WTC11 (cell line): ENCODE measurements at regions not wholly inside any gene's neighbourhood (a gene's known extent, or its start where the extent isn't known, plus 50 kb on each side); places are given as distances from the start of the nearest gene placed in this dataset.

Experiments used
- ATAC-seq: fragments of 200-7000 bp; cut with Tn5 transposase; 2 replicates; pipeline ENCODE4 v1.10.0; 2021; ENCODE audit warnings: mild to moderate bottlenecking, moderate library complexity
- CTCF ChIA-PET: fragments of 300-600 bp; sonication (Branson Sonifier 250); formaldehyde crosslinking; loops from one replicate; lab custom pipeline; 2021; ENCODE audit warnings: antibody characterized with exemption; lab: Charles Lee
- POLR2A ChIA-PET: fragments of 350-600 bp; sonication (Branson Sonifier 250); formaldehyde crosslinking; loops from one replicate; lab custom pipeline; 2021; ENCODE audit warnings: antibody characterized with exemption; lab: Charles Lee
- DNase-seq: peaks from one replicate; pipeline ENCODE4 v3.0.0; 2021; ENCODE audit warnings: low spot score
- H3K27ac Mint-ChIP-seq: 2 replicates; pipeline ENCODE4 v1.8.0; 2021; ENCODE audit warnings: mixed read lengths
- H3K27me3 Mint-ChIP-seq: 2 replicates; pipeline ENCODE4 v1.8.0; 2021; ENCODE audit warnings: low read depth, mild to moderate bottlenecking, moderate library complexity, mixed read lengths
- H3K36me3 Mint-ChIP-seq: 2 replicates; pipeline ENCODE4 v1.8.0; 2021; ENCODE audit warnings: mixed read lengths
- H3K4me1 Mint-ChIP-seq: 2 replicates; pipeline ENCODE4 v1.8.0; 2022; ENCODE audit warnings: mixed read lengths
- H3K4me3 Mint-ChIP-seq: 2 replicates; pipeline ENCODE4 v1.8.0; 2021; ENCODE audit warnings: mild to moderate bottlenecking, moderate library complexity, mixed read lengths
- H3K9me3 Mint-ChIP-seq: 2 replicates; pipeline ENCODE4 v1.8.0; 2021; ENCODE audit warnings: mixed read lengths
- ATF1 ChIP-seq: sonication (generic); formaldehyde crosslinking; IDR thresholded peaks from 2 replicates; pipeline ENCODE4 v1.8.1; 2023; ENCODE audit warnings: mild to moderate bottlenecking, moderate library complexity, missing genetic modification reagents
- CBFB ChIP-seq: sonication (generic); formaldehyde crosslinking; IDR thresholded peaks from 2 replicates; pipeline ENCODE4 v1.8.1; 2022; ENCODE audit warnings: mild to moderate bottlenecking, low read depth, missing genetic modification reagents
- E2F4 ChIP-seq: sonication (generic); formaldehyde crosslinking; IDR thresholded peaks from 2 replicates; pipeline ENCODE4 v1.8.1; 2022; ENCODE audit warnings: low read depth, mild to moderate bottlenecking, moderate library complexity, missing genetic modification reagents, borderline replicate concordance
- E2F5 ChIP-seq: sonication (generic); formaldehyde crosslinking; IDR thresholded peaks from 2 replicates; pipeline ENCODE4 v1.8.1; 2022; ENCODE audit warnings: mild to moderate bottlenecking, moderate library complexity, missing genetic modification reagents
- ELF4 ChIP-seq: sonication (generic); formaldehyde crosslinking; IDR thresholded peaks from 2 replicates; pipeline ENCODE4 v1.8.1; 2022; ENCODE audit warnings: low read depth, mild to moderate bottlenecking, moderate library complexity, missing genetic modification reagents
- FOXJ3 ChIP-seq: sonication (generic); formaldehyde crosslinking; IDR thresholded peaks from 2 replicates; pipeline ENCODE4 v1.9.0; 2021; ENCODE audit warnings: missing genetic modification reagents, mild to moderate bottlenecking, borderline replicate concordance
- FOXK1 ChIP-seq: sonication (generic); formaldehyde crosslinking; IDR thresholded peaks from 2 replicates; pipeline ENCODE4 v1.8.0; 2022; ENCODE audit warnings: mild to moderate bottlenecking, moderate library complexity, missing genetic modification reagents
- FOXP4 ChIP-seq: sonication (generic); formaldehyde crosslinking; IDR thresholded peaks from 2 replicates; pipeline ENCODE4 v1.8.0; 2022; ENCODE audit warnings: mild to moderate bottlenecking, missing genetic modification reagents
- GTF2I ChIP-seq: fragments of 250-450 bp; sonication (Bioruptor Pico); conservative IDR thresholded peaks from 2 replicates; pipeline ENCODE4 v1.4.0; 2021; ENCODE audit warnings: mild to moderate bottlenecking
- JUN ChIP-seq: sonication (generic); formaldehyde crosslinking; IDR thresholded peaks from 2 replicates; pipeline ENCODE4 v1.8.0; 2023; ENCODE audit warnings: mild to moderate bottlenecking, missing genetic modification reagents
- KAT7 ChIP-seq: sonication (generic); formaldehyde crosslinking; IDR thresholded peaks from 2 replicates; pipeline ENCODE4 v1.8.1; 2023; ENCODE audit warnings: missing genetic modification reagents, mild to moderate bottlenecking, borderline replicate concordance
- MXD4 ChIP-seq: fragments of 250-450 bp; sonication (Bioruptor Pico); IDR thresholded peaks from 2 replicates; pipeline ENCODE4 v1.8.0; 2021; ENCODE audit warnings: mild to moderate bottlenecking, moderate library complexity, borderline replicate concordance
- NR1H2 ChIP-seq: sonication (generic); formaldehyde crosslinking; IDR thresholded peaks from 2 replicates; pipeline ENCODE4 v1.9.0; 2021; ENCODE audit warnings: mild to moderate bottlenecking, moderate library complexity, missing genetic modification reagents
- NR2C2 ChIP-seq: sonication (generic); formaldehyde crosslinking; IDR thresholded peaks from 2 replicates; pipeline ENCODE4 v1.8.0; 2022; ENCODE audit warnings: mild to moderate bottlenecking, missing genetic modification reagents
- OVOL2 ChIP-seq: fragments of 250-450 bp; sonication (Bioruptor Pico); IDR thresholded peaks from 2 replicates; pipeline ENCODE4 v1.9.0; 2021; ENCODE audit warnings: mild to moderate bottlenecking, borderline replicate concordance
- PRDM15 ChIP-seq: sonication (generic); formaldehyde crosslinking; IDR thresholded peaks from 2 replicates; pipeline ENCODE4 v1.8.0; 2022; ENCODE audit warnings: missing genetic modification reagents
- RELA ChIP-seq: sonication (generic); formaldehyde crosslinking; IDR thresholded peaks from 2 replicates; pipeline ENCODE4 v1.8.1; 2022; ENCODE audit warnings: missing genetic modification reagents, mild to moderate bottlenecking, borderline replicate concordance
- SMAD3 ChIP-seq: sonication (generic); formaldehyde crosslinking; IDR thresholded peaks from 2 replicates; pipeline ENCODE4 v1.8.0; 2022; ENCODE audit warnings: missing genetic modification reagents, mild to moderate bottlenecking, borderline replicate concordance
- SOX15 ChIP-seq: fragments of 250-450 bp; sonication (Bioruptor Pico); IDR thresholded peaks from 2 replicates; pipeline ENCODE4 v1.9.0; 2021; ENCODE audit warnings: mild to moderate bottlenecking
- ZNF219 ChIP-seq: sonication (generic); formaldehyde crosslinking; IDR thresholded peaks from 2 replicates; pipeline ENCODE4 v1.8.0; 2023; ENCODE audit warnings: missing genetic modification reagents, mild to moderate bottlenecking, borderline replicate concordance
- ZNF263 ChIP-seq: sonication (generic); formaldehyde crosslinking; IDR thresholded peaks from 2 replicates; pipeline ENCODE4 v1.8.1; 2022; ENCODE audit warnings: low read depth, mild to moderate bottlenecking, moderate library complexity, missing genetic modification reagents
- ZNF512 ChIP-seq: sonication (generic); formaldehyde crosslinking; IDR thresholded peaks from 2 replicates; pipeline ENCODE4 v1.8.1; 2022; ENCODE audit warnings: missing genetic modification reagents, borderline replicate concordance

GRCh38 chr12:13455778-13456144, 259.2 kb downstream of the EMP1 start (continued):
- TF ChIP-seq MXD4 (CRISPR knock-in tag) (no peak), JUN (CRISPR knock-in tag) (no peak), ZNF219 (CRISPR knock-in tag) (no peak), FOXP4 (CRISPR knock-in tag) (no peak), SOX15 (CRISPR knock-in tag) (no peak), FOXK1 (CRISPR knock-in tag) (no peak), RELA (CRISPR knock-in tag) (no peak), SMAD3 (CRISPR knock-in tag) (no peak)

- ATAC-seq (no peak), DNase-seq (no peak)
- Mint-ChIP-seq H3K9me3 (no peaks in the 10 kb centered on the region), H3K27ac (no peak overlapping the region), H3K27me3 (no peaks in the 10 kb centered on the region; the same call in 1 of the 2 replicates), H3K4me3 (no peak overlapping the region), H3K36me3 (no peaks in the 10 kb centered on the region), H3K4me1 (no peaks in the 10 kb centered on the region)
- CTCF ChIA-PET: no interaction called here
- TF ChIP-seq ELF4 (no peak), ZNF219 (CRISPR knock-in tag) (no peak), ZNF512 (CRISPR knock-in tag) (no peak), GTF2I (CRISPR knock-in tag) (no peak), E2F5 (CRISPR knock-in tag) (no peak), CBFB (CRISPR knock-in tag) (no peak), FOXK1 (CRISPR knock-in tag) (no peak), KAT7 (CRISPR knock-in tag) (no peak), PRDM15 (no peak), NR1H2 (CRISPR knock-in tag) (no peak), OVOL2 (CRISPR knock-in tag) (no peak), E2F4 (CRISPR knock-in tag) (no peak), ATF1 (CRISPR knock-in tag) (no peak), NR2C2 (no peak), ZNF263 (CRISPR knock-in tag) (no peak), FOXJ3 (CRISPR knock-in tag) (no peak)
- POLR2A ChIA-PET: no interaction called here
These were observed 258.7 kb downstream of the EMP1 start for GRCh38 chr12:13454991-13455777.
